IMR-90 (cell line): ENCODE measurements at regions not wholly inside any gene's neighbourhood (a gene's known extent, or its start where the extent isn't known, plus 50 kb on each side); places are given as distances from the start of the nearest gene placed in this dataset.

ENCODE experiments used
- ATAC-seq: fragments of 200-7000 bp; cut with Tn5 transposase; 2 replicates; pipeline ENCODE4 v1.9.1; 2020; ENCODE audit warnings: low read depth, mild to moderate bottlenecking, moderate library complexity
- BruUV-seq: library from RNA; stranded (reverse); fragments of 400-500 nt; replicated peaks from 2 replicates; lab custom pipeline; 2021; lab: Mats Ljungman, UMichigan
- CTCF ChIA-PET: fragments of 300-600 bp; formaldehyde crosslinking; extraction: SDS; loops from one replicate; lab custom pipeline; 2021; ENCODE audit warnings: antibody characterized with exemption; lab: Yijun Ruan, JAX
- POLR2A ChIA-PET: fragments of 300-600 bp; sonication (Branson Sonifier 250); formaldehyde crosslinking; loops from one replicate; lab custom pipeline; 2022; ENCODE audit warnings: antibody characterized with exemption; ENCODE audit not compliant: unreplicated experiment; lab: Charles Lee
- DNase-seq: peaks from one replicate; pipeline ENCODE4 v3.0.0; 2013
- H2AFZ ChIP-seq: replicated peaks from 2 replicates; pipeline ENCODE3; 2013; ENCODE audit warnings: low read length, mild to moderate bottlenecking; ENCODE audit not compliant: poor library complexity
- H2AK5ac ChIP-seq: 2 replicates; pipeline ENCODE4 v1.6.1; 2013; ENCODE audit warnings: low read depth, low read length, inconsistent platforms
- H2AK9ac ChIP-seq: replicated peaks from 2 replicates; pipeline ENCODE3; 2013; ENCODE audit warnings: mild to moderate bottlenecking, low read depth, low read length, moderate library complexity; ENCODE audit not compliant: poor library complexity
- H2BK120ac ChIP-seq: 2 replicates; pipeline ENCODE4 v1.6.1; 2013; ENCODE audit warnings: low read depth, low read length, inconsistent platforms
- H2BK15ac ChIP-seq: 3 replicates; pipeline ENCODE4 v1.6.1; 2013; ENCODE audit warnings: low read depth, low read length, inconsistent platforms
- H2BK20ac ChIP-seq: 2 replicates; pipeline ENCODE4 v1.6.1; 2013; ENCODE audit warnings: low read depth, mild to moderate bottlenecking, inconsistent platforms, low read length, moderate library complexity
- H2BK5ac ChIP-seq: 2 replicates; pipeline ENCODE4 v1.6.1; 2013; ENCODE audit warnings: mild to moderate bottlenecking, low read depth, low read length, inconsistent platforms; ENCODE audit not compliant: poor library complexity, severe bottlenecking
- H3K14ac ChIP-seq: replicated peaks from 2 replicates; pipeline ENCODE4 v1.6.1; 2013; ENCODE audit warnings: low read depth, low read length, inconsistent platforms
- H3K18ac ChIP-seq: 2 replicates; pipeline ENCODE4 v1.6.1; 2013; ENCODE audit warnings: low read depth, low read length, control low read depth
- H3K23ac ChIP-seq: 2 replicates; pipeline ENCODE4 v1.6.1; 2013; ENCODE audit warnings: low read depth, low read length, inconsistent platforms
- H3K27ac ChIP-seq: 2 replicates; pipeline ENCODE4 v1.5.1; 2013; ENCODE audit warnings: mild to moderate bottlenecking, control low read depth, low read length; ENCODE audit not compliant: insufficient read depth
- H3K27me3 ChIP-seq: 2 replicates; pipeline ENCODE4 v1.6.1; 2013; ENCODE audit warnings: low read length; ENCODE audit not compliant: control insufficient read depth, insufficient read depth
- H3K36me3 ChIP-seq: 2 replicates; pipeline ENCODE4 v1.6.1; 2013; ENCODE audit warnings: low read length, mixed read lengths; ENCODE audit not compliant: control insufficient read depth, insufficient read depth
- H3K4ac ChIP-seq: 2 replicates; pipeline ENCODE4 v1.6.1; 2013; ENCODE audit warnings: low read depth, low read length, inconsistent platforms
- H3K4me1 ChIP-seq: 2 replicates; pipeline ENCODE4 v1.6.1; 2013; ENCODE audit warnings: low read length, mixed read lengths; ENCODE audit not compliant: control insufficient read depth, insufficient read depth
- H3K4me2 ChIP-seq: 2 replicates; pipeline ENCODE4 v1.6.1; 2013; ENCODE audit warnings: low read depth, mild to moderate bottlenecking, control low read depth, low read length, moderate library complexity
- H3K4me3 ChIP-seq: 2 replicates; pipeline ENCODE4 v1.5.1; 2013; ENCODE audit warnings: low read depth, mild to moderate bottlenecking, control low read depth, low read length, moderate library complexity; ENCODE audit not compliant: insufficient read depth
- H3K56ac ChIP-seq: 2 replicates; pipeline ENCODE4 v1.6.1; 2013; ENCODE audit warnings: low read length, inconsistent platforms; ENCODE audit not compliant: insufficient read depth; ENCODE audit errors: extremely low read depth
- H3K79me1 ChIP-seq, 2 experiments: 2 replicates each; pipeline ENCODE4 v1.6.1; 2013; ENCODE audit warnings: low read length in 2 of 2, inconsistent platforms in 1 of 2, low read depth in 1 of 2
- H3K9ac ChIP-seq: 2 replicates; pipeline ENCODE4 v1.6.1; 2013; ENCODE audit warnings: low read depth, low read length, control low read depth
- H3K9me1 ChIP-seq: 2 replicates; pipeline ENCODE4 v1.6.1; 2013; ENCODE audit warnings: low read length, inconsistent platforms; ENCODE audit not compliant: insufficient read depth
- H3K9me3 ChIP-seq: 2 replicates; pipeline ENCODE4 v1.6.1; 2013; ENCODE audit warnings: low read length; ENCODE audit not compliant: control insufficient read depth, insufficient read depth
- H4K20me1 ChIP-seq: 2 replicates; pipeline ENCODE4 v1.6.1; 2013; ENCODE audit warnings: low read length, inconsistent platforms; ENCODE audit not compliant: insufficient read depth
- H4K5ac ChIP-seq: 2 replicates; pipeline ENCODE4 v1.6.1; 2013; ENCODE audit warnings: mild to moderate bottlenecking, low read depth, low read length, control low read depth
- H4K8ac ChIP-seq, 2 experiments: 2 replicates each; pipeline ENCODE4 v1.6.1; 2013; ENCODE audit warnings: low read depth in 2 of 2, low read length in 2 of 2, control low read depth in 1 of 2, inconsistent platforms in 1 of 2
- H4K91ac ChIP-seq: 2 replicates; pipeline ENCODE4 v1.6.1; 2013; ENCODE audit warnings: low read depth, low read length, inconsistent platforms; ENCODE audit not compliant: insufficient read depth
- BHLHE40 ChIP-seq: fragments of 150-350 bp; IDR thresholded peaks from 2 replicates; pipeline ENCODE4 v1.6.1; 2016; ENCODE audit warnings: mild to moderate bottlenecking, low read depth, low read length
- CEBPB ChIP-seq: IDR thresholded peaks from 2 replicates; pipeline ENCODE4 v1.6.1; 2012; ENCODE audit warnings: low read depth, low read length, improper control_type of control experiment
- MAFK ChIP-seq: IDR thresholded peaks from 2 replicates; pipeline ENCODE4 v1.6.1; 2012; ENCODE audit warnings: low read depth, low read length, improper control_type of control experiment
- MXI1 ChIP-seq: IDR thresholded peaks from 2 replicates; pipeline ENCODE4 v1.6.1; 2012; ENCODE audit warnings: low read depth, mild to moderate bottlenecking, low read length, moderate library complexity, borderline replicate concordance
- NFE2L2 ChIP-seq: fragments of 150-350 bp; IDR thresholded peaks from 2 replicates; pipeline ENCODE4 v1.6.1; 2016; ENCODE audit warnings: low read depth, mild to moderate bottlenecking, low read length
- RAD21 ChIP-seq: IDR thresholded peaks from 2 replicates; pipeline ENCODE4 v1.6.1; 2012; ENCODE audit warnings: low read length, improper control_type of control experiment
- RCOR1 ChIP-seq: IDR thresholded peaks from 2 replicates; pipeline ENCODE4 v1.6.1; 2012; ENCODE audit warnings: mild to moderate bottlenecking, low read length, improper control_type of control experiment; ENCODE audit not compliant: insufficient replicate concordance
- SMC3 ChIP-seq: fragments of 150-350 bp; IDR thresholded peaks from 2 replicates; pipeline ENCODE4 v1.6.1; 2016; ENCODE audit warnings: low read depth, mild to moderate bottlenecking, antibody characterized with exemption, low read length, moderate library complexity
- WGBS, 2 experiments: methylation state at CpG; one replicate each; pipeline versions ENCODE4 v1.1.5 to v1.1.7; 2013; ENCODE audit warnings: missing lambda C conversion rate in 2 of 2; ENCODE audit not compliant: insufficient read length in 1 of 2; ENCODE audit errors: extremely low coverage in 2 of 2; 5-methylcytosine and 5-hydroxymethylcytosine counted together
- dilution Hi-C: fragments of 300-500 bp; cut with HindIII; formaldehyde crosslinking; loops from one replicate; pipeline ENCODE4 v1.14.3; 2018; ENCODE audit warnings: low sequenced_read_pairs; ENCODE audit not compliant: unreplicated experiment
- in situ Hi-C: fragments of 300-500 bp; cut with MboI; formaldehyde crosslinking; loops from 3 replicates; pipeline ENCODE4 v1.14.3; 2019; ENCODE audit warnings: low sequenced_read_pairs, inconsistent platforms, mixed read lengths
- intact Hi-C: fragments of 100-400 bp; cut with micrococcal nuclease; formaldehyde crosslinking; loops from 2 replicates; pipeline ENCODE4 v1.10.0; 2022
- TF ChIP-seq, protein P1 (sequence below): fragments of 150-350 bp; IDR thresholded peaks from 2 replicates; pipeline ENCODE4 v1.6.1; 2016; ENCODE audit warnings: low read depth, mild to moderate bottlenecking, low read length, moderate library complexity, borderline replicate concordance
- TF ChIP-seq, protein P2 (sequence below): fragments of 150-350 bp; IDR thresholded peaks from 2 replicates; pipeline ENCODE4 v1.6.1; 2017; ENCODE audit warnings: mild to moderate bottlenecking, antibody characterized with exemption, low read length, low read depth
- TF ChIP-seq, protein P3 (sequence below): conservative IDR thresholded peaks from 2 replicates; pipeline ENCODE4 v1.5.1; 2012; ENCODE audit warnings: mild to moderate bottlenecking, low read depth, low read length, improper control_type of control experiment

DNA sequence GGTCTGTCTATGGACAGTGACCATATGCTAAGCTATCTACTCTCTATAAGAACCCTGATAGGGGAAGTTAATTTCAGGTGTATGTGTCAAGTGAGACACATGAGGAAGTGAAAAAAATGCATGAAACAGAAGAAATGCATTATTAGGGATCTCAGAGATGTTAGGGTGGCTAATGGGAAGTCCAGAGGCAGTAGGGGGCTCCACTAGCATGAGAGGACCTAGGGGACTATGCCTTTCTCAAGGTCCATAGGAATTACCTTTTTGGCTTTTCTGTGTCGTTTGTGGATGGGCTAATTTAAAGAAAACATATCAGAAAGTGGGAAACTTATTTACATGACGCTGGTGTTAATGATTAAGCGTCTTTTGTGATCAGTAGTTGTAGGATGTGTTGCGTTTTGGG, 1653.2 kb downstream of the DPP10 start:
- Histone ChIP-seq H3K9me3 (peaks cover 19% of the 10 kb centered on the region), H3K27me3 (no peaks in the 10 kb centered on the region), H3K14ac (no peak overlapping the region), H2AK5ac (no peak overlapping the region), H3K9ac (no peak overlapping the region), H3K4me2 (no peak overlapping the region), H4K5ac (no peak overlapping the region), H3K27ac (no peak overlapping the region), H4K8ac (no peak overlapping the region), H2AFZ (no peak overlapping the region), H2BK20ac (no peak overlapping the region), H3K4me1 (no peaks in the 10 kb centered on the region), H2BK120ac (no peak overlapping the region), H3K4ac (no peak overlapping the region), H2AK9ac (no peak overlapping the region), H3K56ac (no peak overlapping the region), H4K91ac (no peak overlapping the region), H3K23ac (no peak overlapping the region), H3K4me3 (no peak overlapping the region), H3K36me3 (no peaks in the 10 kb centered on the region), H4K20me1 (no peaks in the 10 kb centered on the region), H3K79me1 (no peaks in the 10 kb centered on the region), H3K9me1 (no peaks in the 10 kb centered on the region), H3K18ac (no peak overlapping the region), H2BK15ac (no peak overlapping the region), H2BK5ac (no peak overlapping the region)
- DNase-seq (no peak), ATAC-seq (no peak)
- dilution Hi-C loops (no loop called here), in situ Hi-C loops (no loop called here), intact Hi-C loops (no loop called here)
- no TSS peak for BruUV-seq
- no CpG with 5 or more reads among the region's 4 CpGs for WGBS, 2 experiments
- POLR2A ChIA-PET = no interaction called here
- CTCF ChIA-PET = no interaction called here
- TF ChIP-seq RCOR1 = no peak
- no peak for TF ChIP-seq MXI1
- TF ChIP-seq SMC3 = no peak
- TF ChIP-seq CEBPB = no peak
- TF ChIP-seq, protein P1, sequence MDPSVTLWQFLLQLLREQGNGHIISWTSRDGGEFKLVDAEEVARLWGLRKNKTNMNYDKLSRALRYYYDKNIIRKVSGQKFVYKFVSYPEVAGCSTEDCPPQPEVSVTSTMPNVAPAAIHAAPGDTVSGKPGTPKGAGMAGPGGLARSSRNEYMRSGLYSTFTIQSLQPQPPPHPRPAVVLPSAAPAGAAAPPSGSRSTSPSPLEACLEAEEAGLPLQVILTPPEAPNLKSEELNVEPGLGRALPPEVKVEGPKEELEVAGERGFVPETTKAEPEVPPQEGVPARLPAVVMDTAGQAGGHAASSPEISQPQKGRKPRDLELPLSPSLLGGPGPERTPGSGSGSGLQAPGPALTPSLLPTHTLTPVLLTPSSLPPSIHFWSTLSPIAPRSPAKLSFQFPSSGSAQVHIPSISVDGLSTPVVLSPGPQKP = no peak
- TF ChIP-seq RAD21 = no peak
- TF ChIP-seq NFE2L2 = no peak
- TF ChIP-seq, protein P2, sequence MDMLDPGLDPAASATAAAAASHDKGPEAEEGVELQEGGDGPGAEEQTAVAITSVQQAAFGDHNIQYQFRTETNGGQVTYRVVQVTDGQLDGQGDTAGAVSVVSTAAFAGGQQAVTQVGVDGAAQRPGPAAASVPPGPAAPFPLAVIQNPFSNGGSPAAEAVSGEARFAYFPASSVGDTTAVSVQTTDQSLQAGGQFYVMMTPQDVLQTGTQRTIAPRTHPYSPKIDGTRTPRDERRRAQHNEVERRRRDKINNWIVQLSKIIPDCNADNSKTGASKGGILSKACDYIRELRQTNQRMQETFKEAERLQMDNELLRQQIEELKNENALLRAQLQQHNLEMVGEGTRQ = no peak
- no peak for TF ChIP-seq BHLHE40
- TF ChIP-seq MAFK = no peak
- TF ChIP-seq, protein P3, sequence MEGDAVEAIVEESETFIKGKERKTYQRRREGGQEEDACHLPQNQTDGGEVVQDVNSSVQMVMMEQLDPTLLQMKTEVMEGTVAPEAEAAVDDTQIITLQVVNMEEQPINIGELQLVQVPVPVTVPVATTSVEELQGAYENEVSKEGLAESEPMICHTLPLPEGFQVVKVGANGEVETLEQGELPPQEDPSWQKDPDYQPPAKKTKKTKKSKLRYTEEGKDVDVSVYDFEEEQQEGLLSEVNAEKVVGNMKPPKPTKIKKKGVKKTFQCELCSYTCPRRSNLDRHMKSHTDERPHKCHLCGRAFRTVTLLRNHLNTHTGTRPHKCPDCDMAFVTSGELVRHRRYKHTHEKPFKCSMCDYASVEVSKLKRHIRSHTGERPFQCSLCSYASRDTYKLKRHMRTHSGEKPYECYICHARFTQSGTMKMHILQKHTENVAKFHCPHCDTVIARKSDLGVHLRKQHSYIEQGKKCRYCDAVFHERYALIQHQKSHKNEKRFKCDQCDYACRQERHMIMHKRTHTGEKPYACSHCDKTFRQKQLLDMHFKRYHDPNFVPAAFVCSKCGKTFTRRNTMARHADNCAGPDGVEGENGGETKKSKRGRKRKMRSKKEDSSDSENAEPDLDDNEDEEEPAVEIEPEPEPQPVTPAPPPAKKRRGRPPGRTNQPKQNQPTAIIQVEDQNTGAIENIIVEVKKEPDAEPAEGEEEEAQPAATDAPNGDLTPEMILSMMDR = no peak
